ENCODE measurements at regions not wholly inside any gene's neighbourhood (a gene's known extent, or its start where the extent isn't known, plus 50 kb on each side); places are given as distances from the start of the nearest gene placed in this dataset.

DNA sequence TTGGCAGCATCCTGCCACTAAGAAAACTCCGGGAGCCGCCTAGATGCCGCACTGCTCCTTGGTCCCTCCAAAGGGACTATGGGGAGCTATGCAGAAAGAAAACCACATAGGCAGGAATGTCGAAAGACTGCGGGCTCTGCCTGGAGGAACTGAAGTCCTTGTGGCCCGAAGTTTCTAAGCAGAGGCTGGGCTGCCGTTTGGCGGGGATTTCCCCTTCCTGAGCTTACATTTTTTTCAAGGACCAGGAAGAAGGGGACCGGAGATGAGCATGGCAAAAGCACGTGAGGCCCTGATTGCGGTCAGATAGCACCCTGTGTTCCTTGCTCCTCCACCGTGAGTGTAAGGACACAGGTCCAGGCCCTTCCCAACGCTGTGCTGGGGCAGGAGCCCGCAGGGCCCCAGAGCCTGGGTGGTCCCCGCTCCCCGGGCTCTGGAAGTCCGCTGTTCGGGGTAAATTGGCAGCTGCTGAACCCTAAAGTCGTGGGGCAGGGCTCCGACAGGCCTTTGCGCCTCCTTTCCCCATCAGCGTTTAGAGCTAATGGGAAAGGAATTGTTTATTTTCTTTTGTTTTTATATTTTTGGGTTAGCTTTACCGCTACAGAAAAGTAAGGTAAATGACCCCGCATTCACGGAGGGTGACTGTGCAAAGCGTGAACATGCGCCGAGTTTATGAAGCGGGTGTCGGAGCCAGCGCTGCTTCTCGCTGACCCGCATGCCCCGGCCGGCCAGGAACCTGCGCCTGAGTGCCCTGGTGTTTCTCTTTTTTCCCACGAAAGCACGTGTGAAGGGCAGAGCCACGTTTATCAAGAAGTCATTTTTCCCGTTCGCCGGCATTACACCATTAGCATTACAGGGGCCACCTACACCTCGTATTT, 356.5 kb upstream of the ZNF32 start:
- Histone ChIP-seq H2AFZ (ENCODE audit: low read depth, low read length) (no peak overlapping the region), H3K36me3 (ENCODE audit: insufficient read depth, low read length) (no peaks in the 10 kb centered on the region), H3K79me2 (ENCODE audit: insufficient read depth, low read length) (no peaks in the 10 kb centered on the region), H3K9me3 (ENCODE audit: insufficient read depth, low read length, severe bottlenecking) (no peaks in the 10 kb centered on the region), H3K4me1 (ENCODE audit: insufficient read depth, low read length) (no peaks in the 10 kb centered on the region), H4K20me1 (ENCODE audit: insufficient read depth, low read length) (no peaks in the 10 kb centered on the region), H3K27me3 (ENCODE audit: insufficient read depth, low read length, poor library complexity) (no peaks in the 10 kb centered on the region), H3K4me2 (ENCODE audit: insufficient read depth, low read length) (no peak overlapping the region), H3K4me3 (ENCODE audit: low read depth in 1 of 2, low read length in 2 of 2) (no peak overlapping the region), H3K27ac (ENCODE audit: low read length) (no peak overlapping the region), H3K9ac (ENCODE audit: low read depth, low read length) (no peak overlapping the region)
- no peak for ATAC-seq (ENCODE audit: insufficient read depth, low read depth)
- DNase-seq = no peak
- TF ChIP-seq EZH2 (IDR thresholded peaks at IDR 0.05; ENCODE audit: borderline replicate concordance, low read depth, low read length, severe bottlenecking) = no peak
- TF ChIP-seq, protein P1, sequence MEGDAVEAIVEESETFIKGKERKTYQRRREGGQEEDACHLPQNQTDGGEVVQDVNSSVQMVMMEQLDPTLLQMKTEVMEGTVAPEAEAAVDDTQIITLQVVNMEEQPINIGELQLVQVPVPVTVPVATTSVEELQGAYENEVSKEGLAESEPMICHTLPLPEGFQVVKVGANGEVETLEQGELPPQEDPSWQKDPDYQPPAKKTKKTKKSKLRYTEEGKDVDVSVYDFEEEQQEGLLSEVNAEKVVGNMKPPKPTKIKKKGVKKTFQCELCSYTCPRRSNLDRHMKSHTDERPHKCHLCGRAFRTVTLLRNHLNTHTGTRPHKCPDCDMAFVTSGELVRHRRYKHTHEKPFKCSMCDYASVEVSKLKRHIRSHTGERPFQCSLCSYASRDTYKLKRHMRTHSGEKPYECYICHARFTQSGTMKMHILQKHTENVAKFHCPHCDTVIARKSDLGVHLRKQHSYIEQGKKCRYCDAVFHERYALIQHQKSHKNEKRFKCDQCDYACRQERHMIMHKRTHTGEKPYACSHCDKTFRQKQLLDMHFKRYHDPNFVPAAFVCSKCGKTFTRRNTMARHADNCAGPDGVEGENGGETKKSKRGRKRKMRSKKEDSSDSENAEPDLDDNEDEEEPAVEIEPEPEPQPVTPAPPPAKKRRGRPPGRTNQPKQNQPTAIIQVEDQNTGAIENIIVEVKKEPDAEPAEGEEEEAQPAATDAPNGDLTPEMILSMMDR (IDR thresholded peaks at IDR 0.05; ENCODE audit: borderline replicate concordance, extremely low read depth, low read length, poor library complexity, severe bottlenecking) = no peak

- no peak overlapping the region for H3K27ac ChIP-seq (ENCODE audit: low read length)
- TF ChIP-seq, protein P1 (IDR thresholded peaks at IDR 0.05; ENCODE audit: borderline replicate concordance, extremely low read depth, low read length, poor library complexity, severe bottlenecking) = no peak
- no peak for TF ChIP-seq EZH2 (IDR thresholded peaks at IDR 0.05; ENCODE audit: borderline replicate concordance, low read depth, low read length, severe bottlenecking)
- no peak overlapping the region for H2AFZ ChIP-seq (ENCODE audit: low read depth, low read length)
- H4K20me1 ChIP-seq (ENCODE audit: insufficient read depth, low read length) = no peaks in the 10 kb centered on the region
- H3K9me3 ChIP-seq (ENCODE audit: insufficient read depth, low read length, severe bottlenecking) = no peaks in the 10 kb centered on the region
- DNase-seq = peak; percentile 28
- no peak overlapping the region for H3K9ac ChIP-seq (ENCODE audit: low read depth, low read length)
- H3K4me3 ChIP-seq (ENCODE audit: low read depth in 1 of 2, low read length in 2 of 2) = no peak overlapping the region
- H3K79me2 ChIP-seq (ENCODE audit: insufficient read depth, low read length) = no peaks in the 10 kb centered on the region
- H3K27me3 ChIP-seq (ENCODE audit: insufficient read depth, low read length, poor library complexity) = no peaks in the 10 kb centered on the region
- peak; percentile 74 for ATAC-seq (ENCODE audit: insufficient read depth, low read depth)
- no peaks in the 10 kb centered on the region for H3K36me3 ChIP-seq (ENCODE audit: insufficient read depth, low read length)
- no peak overlapping the region for H3K4me2 ChIP-seq (ENCODE audit: insufficient read depth, low read length)
- H3K4me1 ChIP-seq (ENCODE audit: insufficient read depth, low read length) = no peaks in the 10 kb centered on the region
Measured at GRCh38 chr10:43998021-43998809, 349.5 kb upstream of the ZNF32 start.

- Histone ChIP-seq H3K27me3 (ENCODE audit: insufficient read depth, low read length, poor library complexity) (no peaks in the 10 kb centered on the region), H3K79me2 (ENCODE audit: insufficient read depth, low read length) (no peaks in the 10 kb centered on the region), H3K4me2 (ENCODE audit: insufficient read depth, low read length) (no peak overlapping the region), H2AFZ (ENCODE audit: low read depth, low read length) (no peak overlapping the region), H3K27ac (ENCODE audit: low read length) (no peak overlapping the region), H4K20me1 (ENCODE audit: insufficient read depth, low read length) (no peaks in the 10 kb centered on the region), H3K36me3 (ENCODE audit: insufficient read depth, low read length) (no peaks in the 10 kb centered on the region), H3K9ac (ENCODE audit: low read depth, low read length) (no peak overlapping the region), H3K4me1 (ENCODE audit: insufficient read depth, low read length) (no peaks in the 10 kb centered on the region), H3K9me3 (ENCODE audit: insufficient read depth, low read length, severe bottlenecking) (no peaks in the 10 kb centered on the region), H3K4me3 (ENCODE audit: low read depth in 1 of 2, low read length in 2 of 2) (no peak overlapping the region)
- no peak for TF ChIP-seq EZH2 (IDR thresholded peaks at IDR 0.05; ENCODE audit: borderline replicate concordance, low read depth, low read length, severe bottlenecking)
- TF ChIP-seq, protein P1 (IDR thresholded peaks at IDR 0.05; ENCODE audit: borderline replicate concordance, extremely low read depth, low read length, poor library complexity, severe bottlenecking) = no peak
- DNase-seq = no peak
- ATAC-seq (ENCODE audit: insufficient read depth, low read depth) = no peak
Measured at GRCh38 chr10:43997330-43997729, 348.6 kb upstream of the ZNF32 start.
